Adrenal gland (tissue), 9 donors: ENCODE measurements at regions not wholly inside any gene's neighbourhood (a gene's known extent, or its start where the extent isn't known, plus 50 kb on each side); places are given as distances from the start of the nearest gene placed in this dataset.

ENCODE experiments used
- DNase-seq, 7 donors: peaks; one replicate each; pipeline ENCODE4 v3.0.0-alpha.2; 2019 to 2020
- H3K27ac ChIP-seq, 5 donors: fragments of 200-600 bp; sonication (generic) in 4 of 5; 1 replicate in 3 of 5; 2 replicates in 2 of 5; pipeline versions ENCODE4 v1.5.1 to v1.8.0; 2016 to 2020; ENCODE audit warnings: mild to moderate bottlenecking in 1 of 5
- H3K27me3 ChIP-seq: fragments of 200-600 bp; 2 replicates; pipeline ENCODE4 v1.8.0; 2021
- H3K36me3 ChIP-seq, 2 donors: fragments of 200-600 bp; replicated peaks in 1 of 2; 1 replicate in 1 of 2; 2 replicates in 1 of 2; pipeline versions ENCODE4 v1.5.1 to v1.8.0; 2018 to 2022
- H3K4me1 ChIP-seq, 2 donors: fragments of 200-600 bp; replicated peaks in 1 of 2; 1 replicate in 1 of 2; 2 replicates in 1 of 2; pipeline versions ENCODE4 v1.5.1 to v1.8.0; 2018 to 2021
- H3K4me3 ChIP-seq, 4 donors: fragments of 200-600 bp; sonication (generic) in 3 of 4; one replicate each; pipeline ENCODE4 v1.5.1; 2016 to 2018
- H3K9me3 ChIP-seq, 3 donors: fragments of 200-600 bp; sonication (generic) in 1 of 3; replicated peaks in 1 of 3; 1 replicate in 2 of 3; 2 replicates in 1 of 3; pipeline versions ENCODE4 v1.5.1 to v1.8.0; 2016 to 2021
- POLR2A ChIP-seq, 2 donors: fragments of 450-650 bp; IDR thresholded peaks; one replicate each; pipeline ENCODE4 v1.6.1; 2017; ENCODE audit warnings: antibody characterized with exemption in 2 of 2, mild to moderate bottlenecking in 2 of 2, moderate library complexity in 1 of 2
- WGBS, 4 donors: extraction: QIAGEN DNeasy Blood & Tissue Kit in 2 of 4; methylation state at CpG; one replicate each; pipeline versions ENCODE4 v1.1.5 to v1.1.7; 2013 to 2017; 5-methylcytosine and 5-hydroxymethylcytosine counted together
- intact Hi-C, 2 donors: fragments of 100-400 bp; cut with DNase I; formaldehyde crosslinking; loops; one replicate each; pipeline versions ENCODE4 v1.14.1 to v1.15.0; 2022 to 2023
- TF ChIP-seq, protein P1 (sequence below), 6 experiments: fragments of 450-650 bp in 4 of 6; fragments of 200-600 bp in 2 of 6; sonication (generic) in 1 of 6; IDR thresholded peaks; 1 replicate in 5 of 6; 2 replicates in 1 of 6; pipeline versions ENCODE4 v1.5.1 to v1.8.0; 2016 to 2021; ENCODE audit warnings: antibody characterized with exemption in 6 of 6, mild to moderate bottlenecking in 2 of 6, moderate library complexity in 1 of 6
- donor health status: healthy with polysubstance abuse.
- donor health status: Bipolar disorder and iron deficiency.
- donor health status: DM: yes; HTN: yes; CAD: no.
- donor health status: DM: no; HTN: no; CAD: no.
- donor health status: DM: no; HTN: no; CAD: no.

DNA sequence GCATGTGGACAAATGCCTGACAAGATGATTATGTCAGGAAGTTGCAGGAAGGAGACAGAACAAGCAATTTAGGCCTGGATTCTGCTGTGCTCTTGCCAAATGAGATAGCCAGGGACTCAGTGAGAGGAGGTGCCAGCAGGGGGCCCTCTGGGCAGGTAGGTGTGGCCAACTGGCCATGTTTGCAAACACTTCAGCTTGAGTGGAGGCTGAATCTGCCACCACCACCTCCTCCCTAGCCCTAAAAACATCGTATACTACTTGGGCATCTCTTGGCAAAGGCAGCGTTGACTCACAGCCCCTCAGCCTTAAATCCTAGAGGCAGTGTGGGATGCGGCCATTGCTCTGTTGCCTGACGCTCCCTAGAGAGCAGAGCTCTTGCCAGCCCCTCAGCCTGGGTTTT lies 95.1 kb upstream of the PLET1 start:
- DNase-seq, result peak; percentile 59 to 88 (median 82)
- intact Hi-C loops, result no loop called here
- H3K27ac ChIP-seq, result peak overlapping the region in 3 of 5 donors; percentile 35 to 72 (median 58)
- H3K27me3 ChIP-seq, result no peaks in the 10 kb centered on the region
- WGBS, 4 donors, result 43 to 63% (median 55%) methylated on average over 3 to 4 of the region's 4 CpGs
- TF ChIP-seq, protein P1, sequence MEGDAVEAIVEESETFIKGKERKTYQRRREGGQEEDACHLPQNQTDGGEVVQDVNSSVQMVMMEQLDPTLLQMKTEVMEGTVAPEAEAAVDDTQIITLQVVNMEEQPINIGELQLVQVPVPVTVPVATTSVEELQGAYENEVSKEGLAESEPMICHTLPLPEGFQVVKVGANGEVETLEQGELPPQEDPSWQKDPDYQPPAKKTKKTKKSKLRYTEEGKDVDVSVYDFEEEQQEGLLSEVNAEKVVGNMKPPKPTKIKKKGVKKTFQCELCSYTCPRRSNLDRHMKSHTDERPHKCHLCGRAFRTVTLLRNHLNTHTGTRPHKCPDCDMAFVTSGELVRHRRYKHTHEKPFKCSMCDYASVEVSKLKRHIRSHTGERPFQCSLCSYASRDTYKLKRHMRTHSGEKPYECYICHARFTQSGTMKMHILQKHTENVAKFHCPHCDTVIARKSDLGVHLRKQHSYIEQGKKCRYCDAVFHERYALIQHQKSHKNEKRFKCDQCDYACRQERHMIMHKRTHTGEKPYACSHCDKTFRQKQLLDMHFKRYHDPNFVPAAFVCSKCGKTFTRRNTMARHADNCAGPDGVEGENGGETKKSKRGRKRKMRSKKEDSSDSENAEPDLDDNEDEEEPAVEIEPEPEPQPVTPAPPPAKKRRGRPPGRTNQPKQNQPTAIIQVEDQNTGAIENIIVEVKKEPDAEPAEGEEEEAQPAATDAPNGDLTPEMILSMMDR (IDR thresholded peaks at IDR 0.05), result peak in 5 of 6 experiments; percentile 40 to 51 (median 44)
- TF ChIP-seq POLR2A (IDR thresholded peaks at IDR 0.05), result no peak
- no peak overlapping the region for H3K4me3 ChIP-seq
- peaks cover 4 to 11% of the 10 kb centered on the region in 2 donors for H3K4me1 ChIP-seq
- H3K36me3 ChIP-seq, result no peaks in the 10 kb centered on the region
- no peaks in the 10 kb centered on the region for H3K9me3 ChIP-seq

DNA sequence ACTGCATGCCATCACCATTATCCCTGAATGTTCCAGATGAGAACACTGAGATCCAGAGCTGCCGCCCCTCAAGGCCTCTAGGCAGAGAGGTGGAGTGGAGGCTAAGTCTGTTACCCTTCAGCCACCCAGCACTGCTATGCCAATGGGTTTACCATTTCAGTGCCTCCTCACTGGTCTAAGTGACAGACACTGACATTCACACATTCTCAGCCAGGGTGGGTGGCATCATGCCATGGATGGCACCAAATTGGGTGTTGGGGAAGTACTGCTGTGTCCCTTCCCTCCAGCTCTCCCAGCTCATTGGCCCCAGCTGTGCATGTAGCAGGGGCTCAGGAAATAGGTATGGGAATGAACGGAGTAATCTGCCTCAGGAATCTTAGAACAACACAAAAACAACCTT lies 96.8 kb upstream of the PLET1 start:
- TF ChIP-seq, protein P1 (IDR thresholded peaks at IDR 0.05), result no peak
- no peak for TF ChIP-seq POLR2A (IDR thresholded peaks at IDR 0.05)
- Histone ChIP-seq H3K36me3 (no peaks in the 10 kb centered on the region), H3K27ac (no peak overlapping the region), H3K4me3 (no peak overlapping the region), H3K27me3 (no peaks in the 10 kb centered on the region), H3K9me3 (no peaks in the 10 kb centered on the region), H3K4me1 (peaks cover 4 to 11% of the 10 kb centered on the region in 2 donors)
- intact Hi-C loops, result no loop called here
- DNase-seq, result no peak
- WGBS, 4 donors, result 80 to 94% (median 87%) methylated on average over 2 of the region's 2 CpGs

DNA sequence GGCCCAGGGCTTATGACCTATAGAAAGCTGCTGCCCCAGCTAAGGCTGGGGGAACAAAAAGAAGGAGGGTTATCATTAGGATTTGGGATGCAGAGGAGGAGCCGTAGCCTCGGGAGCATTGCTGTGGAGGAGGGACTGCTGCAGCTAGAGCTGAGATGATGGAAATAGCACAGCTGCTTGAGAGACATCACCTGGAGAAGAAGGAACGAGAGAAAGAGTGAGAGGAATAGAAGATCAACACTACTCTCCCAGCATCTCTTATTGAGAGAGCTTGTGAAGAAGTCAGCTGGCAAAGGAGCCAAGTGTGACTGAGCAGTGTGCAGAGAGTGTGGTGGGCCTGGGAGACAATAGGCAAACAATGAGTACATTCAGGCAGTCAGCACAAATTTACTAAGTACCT lies 100.7 kb upstream of the PLET1 start:
- no peak overlapping the region for H3K27ac ChIP-seq
- 90 to 94% (median 93%) methylated on average over 3 of the region's 3 CpGs for WGBS, 4 donors

DNA sequence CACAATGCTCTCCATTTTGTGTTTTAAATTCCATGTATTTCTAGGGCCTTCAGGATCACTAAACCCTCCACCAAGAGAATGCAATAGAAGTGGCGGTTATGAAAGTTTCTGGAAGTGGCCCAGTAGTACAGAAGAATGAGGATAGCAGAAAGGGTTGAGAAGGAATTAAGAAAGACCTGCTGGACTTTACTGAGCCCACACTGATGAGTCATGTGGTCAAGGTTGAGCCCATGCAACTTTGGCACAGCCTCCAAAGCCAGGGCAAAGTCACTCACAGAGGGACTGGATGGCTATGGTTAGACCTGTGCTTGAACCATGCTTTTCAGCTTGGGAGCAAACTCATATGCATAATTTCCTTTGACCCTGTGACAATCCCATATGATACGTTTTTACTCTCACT lies 102.9 kb upstream of the PLET1 start:
- peak; percentile 34 to 77 (median 69) for DNase-seq
- TF ChIP-seq, protein P1 (IDR thresholded peaks at IDR 0.05), result no peak
- TF ChIP-seq POLR2A (IDR thresholded peaks at IDR 0.05), result no peak
- no peaks in the 10 kb centered on the region for H3K9me3 ChIP-seq
- no peak overlapping the region for H3K4me3 ChIP-seq
- no peak overlapping the region for H3K27ac ChIP-seq
- no peaks in the 10 kb centered on the region for H3K27me3 ChIP-seq
- intact Hi-C loops, result no loop called here
- H3K36me3 ChIP-seq, result no peaks in the 10 kb centered on the region
- 53 to 71% (median 60%) methylated on average over 2 of the region's 2 CpGs for WGBS, 4 donors
- no peaks in the 10 kb centered on the region for H3K4me1 ChIP-seq

More for the DNA sequence above, 100.7 kb upstream of the PLET1 start:
- intact Hi-C loops, result no loop called here
- H3K27me3 ChIP-seq, result no peaks in the 10 kb centered on the region
- no peak for DNase-seq
- TF ChIP-seq, protein P1 (IDR thresholded peaks at IDR 0.05), result no peak
- H3K4me3 ChIP-seq, result no peak overlapping the region
- H3K9me3 ChIP-seq, result no peaks in the 10 kb centered on the region
- no peaks in the 10 kb centered on the region for H3K36me3 ChIP-seq
- H3K4me1 ChIP-seq, result no peaks in the 10 kb centered on the region
